HG02763 (cell line): ENCODE measurements at regions not wholly inside any gene's neighbourhood (a gene's known extent, or its start where the extent isn't known, plus 50 kb on each side); places are given as distances from the start of the nearest gene placed in this dataset.

Experiments
- ATAC-seq: cut with Tn5 transposase; IDR thresholded peaks from one replicate; pipeline ENCODE4 v1.9.1; 2021; ENCODE audit warnings: mild to moderate bottlenecking, moderate library complexity; ENCODE audit not compliant: unreplicated experiment

DNA sequence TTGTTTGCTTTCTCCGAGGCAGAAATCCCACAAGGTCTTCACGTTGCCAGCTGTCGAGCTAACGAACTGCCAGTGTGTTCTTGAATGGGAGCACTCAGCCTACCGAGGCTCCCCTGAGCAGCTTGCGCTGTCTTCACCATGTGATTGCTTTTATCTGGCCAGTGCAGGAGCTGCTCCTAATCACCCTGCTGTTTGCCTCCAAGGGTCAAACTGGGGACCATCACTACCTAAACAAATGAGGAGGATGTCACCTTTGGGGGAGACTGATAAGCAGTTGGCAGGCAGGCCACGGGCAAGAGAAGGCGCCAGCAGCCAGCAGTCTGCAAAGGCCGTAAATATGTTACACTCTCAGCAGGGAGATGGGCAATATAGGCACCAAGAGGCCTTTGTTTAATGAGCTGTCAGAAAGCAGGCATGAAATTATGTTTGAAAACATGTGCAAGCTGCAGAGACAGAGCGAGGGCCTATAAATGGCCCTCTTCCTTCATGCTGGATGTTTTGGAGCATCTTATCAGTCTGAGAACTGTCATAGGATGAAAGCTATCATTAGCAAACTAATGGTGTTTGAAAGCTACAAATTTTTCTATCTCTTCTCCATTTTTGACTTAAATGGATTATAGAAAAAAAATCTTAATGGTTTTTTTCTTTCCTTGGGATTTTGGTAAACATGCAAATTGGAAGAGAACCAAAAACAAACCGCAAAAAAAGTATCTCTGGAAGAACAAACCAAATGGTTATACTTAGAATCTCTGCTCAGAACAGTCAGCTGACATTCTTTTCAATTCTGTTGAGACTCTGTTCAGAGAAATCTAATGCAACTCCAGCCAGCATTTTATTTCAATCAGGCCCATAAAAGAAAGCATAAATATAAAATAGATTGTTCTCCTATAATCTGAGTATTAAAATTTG, 267.3 kb upstream of the NPVF start:
- no peak for ATAC-seq

DNA sequence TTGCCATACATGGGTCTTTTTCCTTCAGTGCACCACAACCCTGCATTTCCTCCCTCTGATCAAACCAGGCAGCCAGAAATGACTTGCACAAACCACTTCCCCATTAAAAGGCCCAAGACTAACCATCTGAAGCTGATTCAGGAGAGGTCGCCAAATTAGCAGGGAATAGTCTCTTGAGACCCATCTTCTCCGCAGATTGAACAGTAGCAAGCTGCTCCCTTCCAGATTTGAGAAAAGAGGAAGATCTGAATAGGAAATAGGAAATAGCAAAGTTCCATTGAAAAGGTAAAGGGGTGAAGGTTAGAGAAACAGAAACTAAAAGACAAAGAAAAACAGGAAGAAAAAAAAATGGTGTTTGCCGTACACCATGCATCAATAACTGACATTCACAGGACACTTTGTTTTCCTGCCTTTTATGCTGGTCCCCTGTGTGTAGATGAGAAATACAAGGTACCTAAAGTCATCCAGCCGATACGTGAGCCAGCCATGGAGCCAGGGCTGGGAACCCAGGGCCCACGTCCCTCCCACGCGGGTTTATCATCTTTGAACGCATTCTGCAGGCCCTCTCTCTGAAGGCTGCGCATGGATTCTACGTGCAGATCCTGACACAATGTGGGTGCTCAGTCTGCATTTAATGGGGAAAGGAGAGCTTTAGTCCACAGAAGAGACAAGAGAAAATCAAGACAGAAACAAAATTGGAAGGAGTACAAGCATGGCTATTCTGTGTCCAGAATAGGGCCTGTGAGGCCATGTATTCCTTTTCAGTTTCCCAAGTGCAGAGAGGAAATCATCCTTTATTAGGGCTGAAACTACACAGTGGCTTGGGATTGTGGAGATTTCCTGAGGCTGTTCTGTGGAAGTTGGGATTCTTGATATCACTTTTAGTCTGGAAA, 268.4 kb upstream of the NPVF start:
- ATAC-seq, result peak; percentile 73

DNA sequence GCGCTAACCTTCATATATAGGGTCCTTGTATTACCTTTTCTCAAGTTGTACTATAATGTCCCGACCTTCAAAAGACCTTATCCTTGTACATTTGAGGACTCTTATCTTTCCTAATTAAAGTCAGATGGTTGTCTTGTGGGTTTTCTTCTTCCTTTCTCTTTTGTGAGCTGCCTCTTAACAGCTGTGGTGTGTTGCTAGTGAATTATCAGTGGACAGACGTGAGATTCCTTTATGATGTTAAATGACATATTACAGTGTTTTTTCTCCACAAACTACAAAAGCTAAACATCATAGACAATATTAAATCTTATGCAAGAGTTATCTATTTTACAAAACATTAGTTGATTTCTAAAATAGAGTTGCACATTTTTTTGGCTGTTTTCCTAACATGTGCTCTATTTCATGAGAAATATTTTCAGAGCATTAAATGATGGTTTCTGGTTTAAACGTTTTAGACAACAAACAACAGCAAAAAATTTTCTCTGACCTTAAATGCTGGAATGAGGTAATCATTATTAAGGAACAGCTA, 272.2 kb upstream of the NPVF start:
- ATAC-seq, result no peak

DNA sequence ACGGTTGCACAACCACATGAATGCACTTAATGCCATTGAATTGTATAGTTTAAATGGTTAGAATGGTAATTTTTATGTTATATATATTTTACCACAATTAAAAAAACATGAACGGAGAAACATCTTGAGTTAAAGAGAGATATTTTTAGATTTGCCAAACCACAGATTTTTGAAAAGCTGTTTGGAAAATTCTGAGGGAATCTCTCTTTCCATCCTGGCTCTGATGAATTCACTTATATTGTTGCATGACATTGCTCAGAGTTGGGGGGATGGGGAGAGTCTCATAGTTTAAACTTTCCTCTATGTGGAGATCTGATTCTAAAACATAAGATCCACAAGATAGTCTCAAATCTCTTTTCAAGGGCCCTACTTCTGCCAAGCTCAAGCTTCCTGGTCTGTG, 275.0 kb upstream of the NPVF start:
- no peak for ATAC-seq

DNA sequence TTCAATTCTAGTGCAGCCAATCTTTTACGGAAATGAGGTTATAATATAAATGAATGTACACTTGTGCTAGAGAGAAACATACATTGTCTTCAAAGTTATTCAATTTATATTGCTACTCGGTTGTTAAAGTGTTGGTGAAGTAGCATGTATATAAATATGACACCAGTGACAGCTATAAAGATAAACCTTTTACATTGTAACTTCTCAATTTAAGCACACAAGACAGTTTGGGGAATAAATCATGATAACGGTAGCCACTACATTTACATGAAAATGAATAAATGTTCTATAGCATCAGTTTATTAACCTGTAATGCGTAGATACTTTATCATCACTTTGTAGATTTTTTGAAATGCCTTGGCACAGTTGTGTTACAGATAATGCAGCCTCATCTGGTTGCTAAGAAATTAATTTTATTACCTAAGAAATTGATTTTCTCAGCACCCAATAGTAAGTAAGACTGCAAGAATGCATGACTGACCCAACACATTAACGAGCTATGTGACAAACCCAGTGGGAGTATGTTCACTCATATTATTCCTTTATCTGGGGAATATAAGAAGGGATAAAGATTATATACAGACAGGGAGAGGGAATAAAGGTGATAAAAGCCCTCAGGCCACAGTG, 283.9 kb upstream of the NPVF start:
- ATAC-seq, result no peak

DNA sequence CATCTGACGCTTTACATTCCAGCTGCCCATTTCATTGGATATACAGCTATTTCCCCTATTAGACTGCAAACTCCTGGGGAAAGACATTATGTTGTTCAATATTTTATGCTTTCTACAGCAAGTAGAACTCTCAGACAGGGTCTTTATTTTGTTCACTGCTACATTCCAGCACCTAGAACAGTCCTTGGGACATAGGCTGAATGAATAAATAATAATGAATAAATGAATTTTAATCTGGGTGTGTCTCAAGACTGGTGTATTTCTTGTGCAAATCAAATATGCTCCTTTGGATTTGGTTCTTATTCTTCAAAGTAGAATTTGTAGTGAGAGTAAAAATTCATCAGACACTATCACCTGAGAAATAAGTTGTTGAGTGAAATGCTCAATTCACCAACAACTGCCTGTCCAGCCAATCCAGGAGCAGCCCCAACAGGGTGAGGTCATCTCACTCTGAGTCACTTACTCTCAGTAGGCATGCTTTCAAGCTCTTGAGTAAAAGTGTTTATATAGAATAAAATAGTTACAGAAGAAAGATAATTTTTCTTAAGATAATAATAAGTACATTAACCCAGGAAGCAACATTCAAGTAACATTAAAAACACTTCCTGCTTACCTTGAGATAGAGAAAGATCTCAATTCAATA, 287.5 kb upstream of the NPVF start:
- ATAC-seq, result no peak

DNA sequence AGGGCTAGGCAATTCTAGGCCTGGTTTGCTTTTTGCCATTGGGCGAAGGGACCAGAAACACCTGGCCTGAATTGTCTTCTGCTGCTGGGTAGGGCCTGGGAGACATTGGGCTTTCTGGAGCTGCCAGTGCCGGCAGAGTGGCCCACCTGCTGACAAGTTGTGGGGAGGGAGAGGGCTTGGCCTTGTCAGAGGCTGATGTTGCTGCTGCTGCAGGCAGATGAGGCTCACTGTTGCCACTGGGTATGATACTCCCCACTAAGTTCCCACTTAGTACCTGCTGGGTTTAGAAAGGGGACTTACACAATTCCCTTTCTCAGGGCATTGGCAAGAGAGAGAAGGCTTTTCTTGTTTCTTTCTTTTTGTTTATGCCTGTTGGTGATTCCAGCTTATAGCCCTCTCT, 289.6 kb upstream of the NPVF start:
- no peak for ATAC-seq

DNA sequence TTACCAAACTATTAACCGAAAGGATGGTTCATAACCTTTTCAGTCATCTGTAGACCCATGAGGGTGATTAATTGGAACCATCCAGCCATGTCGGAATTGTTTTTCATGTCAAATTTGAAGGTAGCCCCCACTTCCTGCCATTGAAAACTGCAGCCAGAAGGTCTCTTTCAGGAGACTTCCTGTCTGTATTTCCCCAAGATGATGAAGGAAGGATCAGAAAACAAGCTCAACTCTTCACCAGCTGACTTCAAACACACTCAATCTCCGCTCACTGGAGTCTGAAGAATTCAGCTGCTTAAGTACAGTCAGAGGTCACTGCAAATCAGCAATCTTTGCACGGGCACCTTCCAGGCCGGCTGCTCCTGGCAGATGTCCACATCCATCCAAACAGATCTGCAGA, 291.7 kb upstream of the NPVF start:
- ATAC-seq, result no peak

DNA sequence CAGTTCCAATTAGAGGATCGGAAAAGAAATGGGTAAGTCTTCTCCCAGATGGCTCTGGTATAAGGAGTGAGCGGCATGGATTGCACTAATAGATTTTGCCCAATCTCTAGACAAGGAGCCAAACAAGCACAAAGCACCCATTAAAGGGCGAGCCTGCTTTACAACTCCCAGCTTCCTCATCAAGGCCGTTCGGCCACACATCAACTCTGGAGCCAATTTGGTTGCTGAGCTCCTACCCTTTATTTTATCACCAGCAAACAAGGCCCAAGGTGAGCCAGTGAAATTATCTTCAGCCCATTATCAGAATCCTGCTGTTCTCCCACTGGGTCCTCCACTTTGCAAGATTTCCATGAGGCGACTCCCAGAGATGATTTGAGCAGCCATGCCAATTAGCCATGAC, 292.2 kb upstream of the NPVF start:
- no peak for ATAC-seq

DNA sequence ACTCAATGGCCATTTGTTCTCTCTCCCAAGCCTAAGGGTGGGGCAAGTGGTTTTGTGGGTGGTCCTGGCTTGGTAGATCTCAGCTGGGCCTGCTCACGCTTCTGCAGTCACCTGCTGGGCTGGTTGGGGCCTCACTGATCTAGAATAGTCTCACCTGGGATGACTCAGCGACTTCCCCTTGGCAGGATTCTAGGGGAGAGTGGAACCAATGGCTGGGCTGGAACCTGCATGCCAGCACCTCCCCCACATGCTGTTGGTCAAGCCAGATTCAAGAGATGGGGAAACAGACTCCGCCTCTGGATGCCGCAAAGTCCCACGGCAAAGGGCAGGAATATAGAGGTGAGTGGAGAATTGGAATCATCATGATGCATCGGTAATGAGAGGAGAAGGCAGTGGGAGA, 292.9 kb upstream of the NPVF start:
- ATAC-seq, result no peak

DNA sequence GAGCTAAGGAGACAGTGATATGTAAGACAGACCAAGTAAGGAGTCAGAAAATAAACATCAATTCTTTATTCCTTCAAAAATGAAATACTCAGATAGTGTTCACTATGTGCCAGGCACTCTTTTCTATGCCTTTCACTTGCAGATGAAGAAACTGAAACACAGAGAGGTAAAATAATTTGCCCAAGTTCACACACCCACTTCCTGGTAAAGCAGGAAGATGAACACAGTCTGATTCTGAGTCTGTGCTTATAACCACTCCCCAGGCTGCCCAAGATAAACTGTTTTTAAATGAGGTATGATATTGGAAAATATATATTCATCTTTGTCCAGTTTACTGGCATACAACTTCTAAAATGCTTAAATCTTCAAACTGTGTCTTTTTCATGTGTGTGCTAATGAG, 294.4 kb upstream of the NPVF start:
- ATAC-seq, result no peak

DNA sequence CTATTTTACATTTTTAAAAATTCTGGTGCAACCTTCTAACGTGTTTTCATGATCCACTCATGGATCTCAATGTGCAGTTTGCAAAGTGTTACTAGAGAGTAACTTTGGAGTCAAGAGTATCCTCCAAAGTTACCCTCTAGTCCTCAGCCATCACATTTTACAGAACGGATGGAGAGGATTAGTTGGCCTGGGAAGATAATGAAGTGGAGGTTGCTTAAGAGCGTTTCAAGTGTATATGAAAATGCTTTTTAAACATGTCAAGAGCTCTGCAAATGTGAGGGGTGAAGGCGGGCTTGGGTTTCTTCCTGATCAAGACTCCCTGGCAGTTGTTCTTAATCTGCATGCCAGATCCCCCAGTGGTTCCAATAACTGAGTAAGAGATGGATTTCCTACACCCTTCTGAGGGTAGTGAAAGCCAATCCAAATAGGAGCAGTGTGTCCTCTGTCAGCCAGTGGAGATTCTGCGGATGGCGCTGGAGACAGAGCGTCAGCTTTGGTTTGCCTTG, 299.4 kb upstream of the NPVF start:
- no peak for ATAC-seq

DNA sequence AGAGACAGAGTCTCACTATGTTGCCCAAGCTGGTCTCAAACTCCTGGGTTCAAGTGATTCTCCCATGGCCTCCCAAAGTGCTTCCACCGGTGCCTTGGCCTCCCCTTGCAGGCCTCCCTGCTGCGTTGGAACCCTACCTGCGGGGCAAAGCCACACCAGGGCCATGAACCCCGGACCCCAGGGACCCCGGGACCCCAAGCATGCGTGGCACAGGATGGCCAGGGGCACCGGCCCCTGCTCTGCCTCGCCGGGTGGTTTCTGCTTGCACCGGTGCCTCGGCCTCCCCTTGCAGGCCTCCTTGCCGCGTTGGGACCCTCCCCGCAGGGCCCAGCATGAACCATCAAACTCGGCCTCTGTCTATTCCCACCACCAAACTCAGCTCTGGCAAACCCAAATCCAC, 301.0 kb upstream of the NPVF start:
- ATAC-seq, result no peak

DNA sequence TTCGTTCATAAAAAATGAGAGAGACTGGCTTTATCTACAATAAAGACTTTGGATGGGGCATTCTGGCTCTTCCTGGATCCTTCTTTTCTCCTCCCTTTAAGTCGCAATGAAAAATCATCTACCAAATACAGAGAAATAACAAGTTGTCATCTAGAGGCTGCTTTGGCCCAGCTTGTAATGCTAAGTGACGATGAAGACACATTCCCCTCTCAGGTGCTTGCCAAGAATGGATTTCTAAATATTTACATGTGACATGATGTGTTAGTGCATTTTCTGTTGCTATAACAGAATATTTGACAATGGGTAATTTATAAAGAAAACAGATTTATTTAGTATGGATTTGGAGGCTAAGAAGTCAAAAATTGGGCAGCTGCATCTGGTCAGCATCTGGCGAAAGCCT, 308.6 kb upstream of the NPVF start:
- ATAC-seq, result no peak

DNA sequence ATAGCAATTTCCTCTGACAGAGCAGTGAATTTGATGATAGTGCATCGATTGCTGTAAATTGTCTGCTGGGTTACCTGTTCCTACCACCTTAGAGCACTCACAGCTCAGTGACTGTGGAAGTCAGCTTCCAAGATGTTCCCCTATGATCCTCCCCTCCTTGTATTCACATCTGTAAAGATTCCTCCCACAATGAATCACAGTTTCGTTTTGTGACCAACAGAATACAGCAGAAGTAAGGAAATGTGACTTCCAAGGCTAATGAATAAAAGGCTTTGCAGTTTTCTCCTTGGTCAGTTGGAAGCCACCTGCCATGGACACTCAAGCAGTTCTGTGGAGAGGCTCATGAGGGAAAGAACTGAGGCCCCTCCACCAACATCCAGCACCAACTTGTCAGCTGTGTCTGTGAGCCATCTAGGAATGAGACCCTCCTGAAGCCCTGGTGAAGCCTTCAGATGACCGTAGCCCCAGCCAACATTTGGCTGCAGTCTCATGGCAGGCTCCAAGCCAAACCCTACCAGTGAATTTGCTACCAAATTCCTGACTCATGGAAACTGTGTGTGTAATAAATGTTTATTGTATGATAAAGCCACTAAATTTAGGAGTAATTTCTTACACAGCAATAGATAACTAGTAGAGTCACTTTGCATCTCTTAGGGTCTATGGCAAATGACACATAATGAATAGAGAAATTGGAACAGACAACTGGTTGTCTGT, 309.5 kb upstream of the NPVF start:
- ATAC-seq, result no peak

DNA sequence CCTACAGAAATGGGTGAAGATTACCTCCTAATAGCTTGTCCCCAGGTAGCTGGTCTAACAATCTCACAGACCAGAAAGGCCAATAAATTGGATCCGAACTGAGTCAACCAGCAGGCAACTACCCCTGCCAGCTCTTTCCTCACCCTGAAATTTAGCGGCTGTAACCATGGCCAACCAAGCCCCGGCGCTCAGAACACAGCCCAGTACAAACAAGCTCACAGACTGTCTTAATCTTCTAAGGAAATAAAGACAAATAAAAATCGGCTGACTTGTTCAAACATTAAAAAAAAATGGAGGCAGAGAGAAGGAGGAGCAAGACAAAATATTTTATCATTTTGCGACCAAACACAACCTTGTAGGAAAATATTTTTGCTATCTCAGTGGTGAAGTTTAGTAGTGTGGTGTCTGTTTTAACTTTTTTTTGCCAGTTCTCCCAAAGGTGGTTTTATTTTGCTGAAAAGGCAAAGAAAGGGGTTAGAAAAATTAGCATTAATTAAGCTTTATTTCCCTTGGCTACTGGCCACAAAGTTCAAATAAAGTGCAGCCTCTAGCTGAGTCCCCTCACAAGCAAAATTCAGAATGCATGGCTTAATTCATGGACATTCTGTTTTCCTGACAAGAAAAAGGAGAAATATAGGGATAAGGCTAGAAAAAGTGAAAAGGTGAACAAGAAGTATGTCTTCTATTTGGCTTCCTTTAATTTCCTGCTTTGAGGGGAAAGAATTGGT, 313.0 kb upstream of the NPVF start:
- no peak for ATAC-seq

DNA sequence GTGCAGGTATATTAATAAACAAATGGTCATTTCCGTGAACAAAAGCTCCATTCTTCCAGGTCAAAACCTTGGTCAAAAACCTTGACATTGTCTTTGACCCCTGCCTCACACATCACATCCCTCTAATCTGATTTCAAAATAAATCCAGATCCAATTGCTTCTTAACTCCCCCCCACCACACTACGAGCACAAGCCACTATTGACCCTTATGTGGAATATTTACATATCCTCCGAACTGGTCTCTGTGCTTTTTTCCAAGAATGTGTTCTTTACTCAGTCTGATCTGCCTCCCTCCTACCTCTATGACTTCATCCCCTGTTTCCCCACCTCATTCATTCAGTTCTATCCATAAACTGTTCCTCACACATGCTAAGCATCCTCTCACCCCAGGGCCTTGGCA, 313.6 kb upstream of the NPVF start:
- no peak for ATAC-seq

DNA sequence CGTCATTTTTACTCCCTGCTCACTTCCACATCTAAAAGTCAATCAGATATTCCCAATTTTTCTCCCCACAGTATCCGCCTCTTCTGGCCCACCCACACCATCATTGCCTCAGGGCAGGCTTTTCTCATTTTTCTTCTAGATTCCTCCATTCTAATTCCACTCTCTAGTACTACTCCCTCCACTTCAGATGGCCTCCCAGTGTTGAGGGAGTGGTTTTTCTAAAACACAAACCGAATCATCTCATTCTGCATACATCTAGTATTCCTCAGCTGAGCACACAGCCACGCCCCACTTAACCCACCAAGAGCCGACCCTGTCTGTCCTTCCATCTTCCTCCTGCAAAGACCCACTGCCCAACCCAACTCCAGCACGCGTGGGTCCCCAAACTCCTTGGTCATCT, 314.9 kb upstream of the NPVF start:
- no peak for ATAC-seq

DNA sequence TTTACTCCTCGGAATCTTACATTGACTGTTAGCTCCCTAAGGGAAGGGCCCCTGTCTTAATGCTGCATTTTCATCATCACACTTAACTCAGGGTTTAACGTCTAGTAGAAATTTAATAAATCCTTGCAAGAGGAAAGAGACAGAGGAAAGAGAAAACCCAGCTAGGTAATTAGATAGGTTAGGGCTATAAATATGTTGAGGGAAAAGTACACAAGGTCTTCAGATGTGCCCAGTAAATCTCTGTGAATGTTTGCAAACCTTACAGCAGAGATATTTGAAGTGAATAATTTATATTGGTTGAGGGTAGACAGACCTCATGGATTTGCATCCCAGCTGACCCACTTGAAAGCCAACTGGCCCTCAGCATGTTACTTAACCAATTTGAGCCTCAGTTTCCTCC, 315.5 kb upstream of the NPVF start:
- ATAC-seq, result no peak
